GM20000 (cell line): ENCODE measurements at regions not wholly inside any gene's neighbourhood (a gene's known extent, or its start where the extent isn't known, plus 50 kb on each side); places are given as distances from the start of the nearest gene placed in this dataset.

Source experiments
- DNase-seq: peaks from one replicate; pipeline ENCODE4 v3.0.0; 2012; ENCODE audit warnings: low spot score
- CTCF ChIP-seq: IDR thresholded peaks from 2 replicates; pipeline ENCODE4 v1.5.1; 2012; ENCODE audit warnings: mild to moderate bottlenecking, control low read depth; ENCODE audit errors: extremely low read depth, missing control alignments

GRCh38 chr12:83817730-83818129, 1094.9 kb downstream of the SLC6A15 start:
- TF ChIP-seq CTCF: no peak
- DNase-seq: no peak

- TF ChIP-seq CTCF: no peak
- no peak for DNase-seq
Observed at GRCh38 chr12:83808591-83808990, 1104.0 kb downstream of the SLC6A15 start.

- DNase-seq: no peak
Observed at GRCh38 chr12:83807871-83808270, 1104.7 kb downstream of the SLC6A15 start.

GRCh38 chr12:83805873-83806272, 1106.7 kb downstream of the SLC6A15 start:
- no peak for TF ChIP-seq CTCF
- no peak for DNase-seq

More at GRCh38 chr12:83807871-83808270, 1104.7 kb downstream of the SLC6A15 start:
- no peak for TF ChIP-seq CTCF

GRCh38 chr12:83805156-83805772, 1107.3 kb downstream of the SLC6A15 start:
- TF ChIP-seq CTCF: no peak
- no peak for DNase-seq

GRCh38 chr12:83801972-83802371, 1110.6 kb downstream of the SLC6A15 start:
- TF ChIP-seq CTCF: no peak
- DNase-seq: no peak

- no peak for DNase-seq
- no peak for TF ChIP-seq CTCF
Observed at GRCh38 chr12:83800022-83800421, 1112.6 kb downstream of the SLC6A15 start.
